ENCODE measurements at regions not wholly inside any gene's neighbourhood (a gene's known extent, or its start where the extent isn't known, plus 50 kb on each side); places are given as distances from the start of the nearest gene placed in this dataset.

DNA sequence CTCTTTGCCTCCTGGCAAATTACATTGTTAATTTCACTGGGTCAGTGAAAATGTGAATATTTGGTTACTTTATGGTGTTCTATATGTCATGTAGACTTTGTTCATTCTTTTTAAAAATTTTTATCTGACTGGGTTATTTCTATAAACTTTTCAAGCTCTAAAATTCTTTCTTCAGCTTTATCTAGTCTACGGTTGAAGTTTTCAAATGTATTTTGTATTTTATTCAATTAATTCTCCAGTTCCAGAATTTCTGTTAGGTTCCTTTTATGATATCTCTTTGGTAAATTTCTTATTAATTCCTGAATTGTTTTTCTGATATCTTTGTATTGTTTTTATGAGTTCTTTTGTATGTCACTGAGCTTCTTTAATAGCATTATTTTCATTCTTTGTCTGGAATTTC, 228.1 kb downstream of the LPIN1 start:
- TF ChIP-seq CTCF (IDR thresholded peaks at IDR 0.05; ENCODE audit: borderline replicate concordance, extremely low read depth, low read length, poor library complexity, severe bottlenecking) (no peak), EZH2 (IDR thresholded peaks at IDR 0.05; ENCODE audit: borderline replicate concordance, low read depth, low read length, severe bottlenecking) (no peak)
